IgD-negative memory B cell (primary cell): ENCODE measurements at regions not wholly inside any gene's neighbourhood (a gene's known extent, or its start where the extent isn't known, plus 50 kb on each side); places are given as distances from the start of the nearest gene placed in this dataset.
A peak's percentile ranks its signal among the peaks of the same experiment; 100 is the strongest.

ENCODE experiments used
- H3K27ac Mint-ChIP-seq, 3 donors: one replicate each; pipeline ENCODE4 v1.8.0; 2020 to 2022; ENCODE audit warnings: mild to moderate bottlenecking in 3 of 3, mixed read lengths in 3 of 3, moderate library complexity in 1 of 3
- H3K27me3 Mint-ChIP-seq: one replicate; pipeline ENCODE4 v1.8.0; 2021; ENCODE audit warnings: mixed read lengths
- H3K36me3 Mint-ChIP-seq: one replicate; pipeline ENCODE4 v1.8.0; 2020; ENCODE audit warnings: mild to moderate bottlenecking, mixed read lengths
- H3K4me1 Mint-ChIP-seq, 3 donors: one replicate each; pipeline ENCODE4 v1.8.0; 2020 to 2022; ENCODE audit warnings: mixed read lengths in 3 of 3, mild to moderate bottlenecking in 1 of 3
- H3K4me3 Mint-ChIP-seq, 4 donors: one replicate each; pipeline ENCODE4 v1.8.0; 2020 to 2022; ENCODE audit warnings: mild to moderate bottlenecking in 4 of 4, mixed read lengths in 4 of 4, moderate library complexity in 3 of 4
- H3K9me3 Mint-ChIP-seq, 3 donors: one replicate each; pipeline ENCODE4 v1.8.0; 2020 to 2021; ENCODE audit warnings: mixed read lengths in 3 of 3, mild to moderate bottlenecking in 1 of 3

DNA sequence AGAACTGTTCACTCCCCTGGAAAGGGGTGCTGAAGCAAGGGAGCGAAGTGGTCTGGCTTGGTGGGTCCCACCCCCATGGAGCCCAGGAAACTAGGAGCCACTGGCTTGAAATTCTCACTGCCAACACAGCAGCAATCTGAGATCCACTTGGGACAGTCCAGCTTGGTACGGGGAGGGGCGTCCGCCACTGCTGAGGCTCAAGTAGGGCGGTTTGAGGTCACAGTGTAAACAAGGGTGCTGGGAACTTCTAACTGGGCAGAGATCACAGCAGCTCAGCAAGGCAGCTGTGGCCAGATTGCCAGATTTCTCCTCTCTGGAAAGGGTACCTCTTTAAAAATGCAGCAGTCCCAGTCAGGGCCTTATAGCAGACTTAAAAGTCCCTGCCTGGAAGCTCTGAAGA is 53.9 kb upstream of the GALNTL6 start:
- no peaks in the 10 kb centered on the region for H3K36me3 Mint-ChIP-seq
- H3K9me3 Mint-ChIP-seq, result peaks cover 0 to 5% (median 0%) of the 10 kb centered on the region in 3 donors

GRCh38 chr4:171751538-171751937 is 61.7 kb upstream of the GALNTL6 start:
- H3K36me3 Mint-ChIP-seq, result no peaks in the 10 kb centered on the region
- no peaks in the 10 kb centered on the region for H3K9me3 Mint-ChIP-seq
- H3K27me3 Mint-ChIP-seq, result no peaks in the 10 kb centered on the region
- H3K27ac Mint-ChIP-seq, result no peak overlapping the region
- no peak overlapping the region for H3K4me3 Mint-ChIP-seq
- H3K4me1 Mint-ChIP-seq, result peaks cover 0 to 3% (median 0%) of the 10 kb centered on the region in 3 donors

More for the DNA sequence above, 53.9 kb upstream of the GALNTL6 start:
- Mint-ChIP-seq H3K27ac (no peak overlapping the region), H3K4me3 (no peak overlapping the region), H3K27me3 (no peaks in the 10 kb centered on the region), H3K4me1 (peaks cover 0 to 2% (median 0%) of the 10 kb centered on the region in 3 donors)

- Mint-ChIP-seq H3K9me3 (no peaks in the 10 kb centered on the region), H3K27me3 (no peaks in the 10 kb centered on the region), H3K36me3 (peaks cover 2% of the 10 kb centered on the region), H3K4me1 (no peaks in the 10 kb centered on the region), H3K4me3 (no peak overlapping the region), H3K27ac (no peak overlapping the region)
Measured at GRCh38 chr4:171746418-171746817, 66.8 kb upstream of the GALNTL6 start.

DNA sequence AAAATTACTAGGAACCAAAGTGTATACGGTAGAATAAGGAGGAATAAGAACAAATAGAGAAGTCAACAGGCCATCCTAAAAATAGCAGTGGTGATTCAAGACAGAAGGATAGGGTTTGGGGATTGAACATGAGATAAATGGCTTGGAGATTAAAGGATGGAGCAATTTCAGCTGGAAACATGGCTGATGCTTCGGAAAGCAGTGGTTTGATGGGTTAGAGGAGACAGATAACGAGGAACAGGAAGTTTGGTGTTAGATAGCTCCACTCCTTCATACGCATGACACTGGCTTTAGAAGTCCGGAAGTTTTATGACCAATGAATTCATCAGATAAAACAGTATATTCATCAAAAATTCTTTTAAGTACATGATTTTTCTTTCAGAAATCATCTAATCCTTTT is 70.8 kb upstream of the GALNTL6 start:
- Mint-ChIP-seq H3K4me3 (no peak overlapping the region), H3K36me3 (peaks cover 6% of the 10 kb centered on the region), H3K9me3 (no peaks in the 10 kb centered on the region), H3K4me1 (no peaks in the 10 kb centered on the region), H3K27me3 (no peaks in the 10 kb centered on the region), H3K27ac (no peak overlapping the region)

GRCh38 chr4:171727185-171727584 is 86.0 kb upstream of the GALNTL6 start:
- H3K4me1 Mint-ChIP-seq, result peaks cover 0 to 3% (median 0%) of the 10 kb centered on the region in 3 donors
- H3K27ac Mint-ChIP-seq, result no peak overlapping the region
- H3K4me3 Mint-ChIP-seq, result no peak overlapping the region
- H3K9me3 Mint-ChIP-seq, result peaks cover 5 to 18% (median 13%) of the 10 kb centered on the region in 3 donors
- peaks cover 5% of the 10 kb centered on the region for H3K36me3 Mint-ChIP-seq
- H3K27me3 Mint-ChIP-seq, result peaks cover 2% of the 10 kb centered on the region

DNA sequence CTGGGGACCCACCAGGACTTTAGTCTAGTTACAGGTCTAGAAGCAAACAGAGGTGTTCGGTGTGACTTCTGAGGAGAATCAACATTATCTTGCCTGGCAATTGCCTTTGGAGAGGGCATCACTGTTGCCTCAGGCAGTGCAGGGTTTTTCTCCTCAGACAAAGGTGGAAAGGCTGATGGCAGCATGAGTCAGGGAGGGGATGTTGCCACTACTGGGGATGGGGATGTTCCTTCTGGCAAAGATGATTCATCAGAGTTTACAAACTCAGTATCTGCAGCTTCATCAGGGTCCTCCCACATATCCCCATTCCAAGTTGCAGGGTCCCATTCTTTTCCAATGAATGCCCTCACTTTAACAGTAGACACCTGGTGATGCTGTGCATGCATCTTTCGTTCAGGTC is 91.3 kb upstream of the GALNTL6 start:
- no peak overlapping the region for H3K27ac Mint-ChIP-seq
- H3K9me3 Mint-ChIP-seq, result peaks cover 4 to 10% (median 9%) of the 10 kb centered on the region in 3 donors
- no peaks in the 10 kb centered on the region for H3K27me3 Mint-ChIP-seq
- no peak overlapping the region for H3K4me3 Mint-ChIP-seq
- H3K4me1 Mint-ChIP-seq, result peaks cover 0 to 1% (median 0%) of the 10 kb centered on the region in 3 donors
- peaks cover 2% of the 10 kb centered on the region for H3K36me3 Mint-ChIP-seq

DNA sequence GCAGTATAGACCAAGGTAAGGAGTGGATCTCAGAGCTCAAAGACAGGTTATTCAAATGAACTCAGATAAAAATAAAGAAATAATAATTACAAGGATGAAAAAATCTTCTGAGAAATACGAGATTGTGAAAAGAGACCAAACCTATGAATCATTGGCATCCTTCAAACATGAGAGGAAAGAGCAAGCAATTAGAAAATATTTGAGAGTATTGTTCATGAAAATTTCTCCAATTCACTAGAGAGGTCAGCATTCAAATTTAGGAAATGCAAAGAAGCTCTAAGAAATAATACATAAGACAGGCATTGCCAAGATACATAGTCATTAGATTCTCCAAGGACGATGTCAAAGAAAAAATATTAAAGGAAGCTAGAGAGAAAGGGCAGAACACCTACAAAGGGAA is 93.5 kb upstream of the GALNTL6 start:
- H3K27ac Mint-ChIP-seq, result no peak overlapping the region
- no peak overlapping the region for H3K4me3 Mint-ChIP-seq
- peaks cover 4 to 7% (median 7%) of the 10 kb centered on the region in 3 donors for H3K9me3 Mint-ChIP-seq
- peaks cover 3% of the 10 kb centered on the region for H3K36me3 Mint-ChIP-seq
- H3K4me1 Mint-ChIP-seq, result peaks cover 0 to 1% (median 0%) of the 10 kb centered on the region in 3 donors
- no peaks in the 10 kb centered on the region for H3K27me3 Mint-ChIP-seq

- peaks cover 5% of the 10 kb centered on the region for H3K36me3 Mint-ChIP-seq
- peaks cover 5 to 8% (median 7%) of the 10 kb centered on the region in 3 donors for H3K9me3 Mint-ChIP-seq
- no peak overlapping the region for H3K27ac Mint-ChIP-seq
- H3K27me3 Mint-ChIP-seq, result no peaks in the 10 kb centered on the region
- H3K4me3 Mint-ChIP-seq, result peak overlapping the region in 1 of 4 donors; percentile 14
- H3K4me1 Mint-ChIP-seq, result peaks cover 0 to 1% (median 0%) of the 10 kb centered on the region in 3 donors
Measured at GRCh38 chr4:171718665-171719064, 94.5 kb upstream of the GALNTL6 start.

- Mint-ChIP-seq H3K4me1 (peaks cover 0 to 1% (median 0%) of the 10 kb centered on the region in 3 donors), H3K27me3 (no peaks in the 10 kb centered on the region), H3K4me3 (no peak overlapping the region), H3K9me3 (peaks cover 5 to 8% (median 7%) of the 10 kb centered on the region in 3 donors), H3K36me3 (peaks cover 5% of the 10 kb centered on the region), H3K27ac (no peak overlapping the region)
Measured at GRCh38 chr4:171718069-171718468, 95.1 kb upstream of the GALNTL6 start.

GRCh38 chr4:171717231-171717741 is 95.9 kb upstream of the GALNTL6 start:
- Mint-ChIP-seq H3K9me3 (peaks cover 5 to 8% (median 7%) of the 10 kb centered on the region in 3 donors), H3K36me3 (peaks cover 5% of the 10 kb centered on the region), H3K27me3 (no peaks in the 10 kb centered on the region), H3K4me3 (no peak overlapping the region), H3K4me1 (peaks cover 0 to 1% (median 0%) of the 10 kb centered on the region in 3 donors), H3K27ac (no peak overlapping the region)

- no peak overlapping the region for H3K4me3 Mint-ChIP-seq
- H3K36me3 Mint-ChIP-seq, result peaks cover 3% of the 10 kb centered on the region
- H3K27me3 Mint-ChIP-seq, result no peaks in the 10 kb centered on the region
- peaks cover 0 to 1% (median 0%) of the 10 kb centered on the region in 3 donors for H3K4me1 Mint-ChIP-seq
- no peak overlapping the region for H3K27ac Mint-ChIP-seq
- H3K9me3 Mint-ChIP-seq, result peaks cover 3 to 7% (median 3%) of the 10 kb centered on the region in 3 donors
Measured at GRCh38 chr4:171715973-171716372, 97.2 kb upstream of the GALNTL6 start.

- Mint-ChIP-seq H3K4me3 (no peak overlapping the region), H3K27ac (no peak overlapping the region), H3K9me3 (peaks cover 0 to 5% (median 1%) of the 10 kb centered on the region in 3 donors), H3K36me3 (peaks cover 3% of the 10 kb centered on the region), H3K27me3 (peaks cover 2% of the 10 kb centered on the region), H3K4me1 (no peaks in the 10 kb centered on the region)
Measured at GRCh38 chr4:171714791-171715454, 98.3 kb upstream of the GALNTL6 start.

GRCh38 chr4:171710743-171711142 is 102.5 kb upstream of the GALNTL6 start:
- peaks cover 3% of the 10 kb centered on the region for H3K27me3 Mint-ChIP-seq
- H3K4me1 Mint-ChIP-seq, result no peaks in the 10 kb centered on the region
- no peak overlapping the region for H3K27ac Mint-ChIP-seq
- H3K9me3 Mint-ChIP-seq, result peaks cover 0 to 2% (median 1%) of the 10 kb centered on the region in 3 donors
- no peak overlapping the region for H3K4me3 Mint-ChIP-seq
- peaks cover 3% of the 10 kb centered on the region for H3K36me3 Mint-ChIP-seq

GRCh38 chr4:171676555-171677215 is 136.5 kb upstream of the GALNTL6 start:
- Mint-ChIP-seq H3K27ac (peak overlapping the region in 1 of 3 donors; percentile 38), H3K36me3 (no peaks in the 10 kb centered on the region), H3K4me1 (peaks cover 18 to 27% (median 27%) of the 10 kb centered on the region in 3 donors), H3K27me3 (no peaks in the 10 kb centered on the region), H3K9me3 (no peaks in the 10 kb centered on the region), H3K4me3 (peak overlapping the region in 3 of 4 donors; percentile 64 to 93 (median 85))

DNA sequence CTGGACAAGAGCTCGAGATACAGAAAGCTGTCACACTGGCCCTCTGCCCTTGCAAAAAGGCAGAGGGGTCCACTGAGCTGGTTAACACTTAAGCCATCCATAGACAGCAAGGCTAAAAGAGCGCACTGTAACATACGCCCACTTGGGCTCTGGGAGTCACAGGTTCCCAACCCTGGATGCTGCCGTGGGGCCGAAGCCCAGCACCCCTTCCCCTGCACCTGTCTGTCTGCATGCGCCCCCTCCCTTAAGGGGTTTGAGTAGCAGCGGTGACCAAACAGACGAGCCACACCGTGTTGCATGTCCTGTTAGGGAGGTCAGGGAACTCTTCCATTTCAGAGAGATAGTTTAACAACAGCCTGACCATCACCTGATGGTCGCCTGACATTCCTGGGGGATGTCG is 138.4 kb upstream of the GALNTL6 start:
- Mint-ChIP-seq H3K27ac (no peak overlapping the region), H3K27me3 (no peaks in the 10 kb centered on the region), H3K4me3 (no peak overlapping the region), H3K9me3 (no peaks in the 10 kb centered on the region), H3K36me3 (no peaks in the 10 kb centered on the region), H3K4me1 (peaks cover 15 to 22% (median 21%) of the 10 kb centered on the region in 3 donors)
